ENCODE measurements at regions not wholly inside any gene's neighbourhood (a gene's known extent, or its start where the extent isn't known, plus 50 kb on each side); places are given as distances from the start of the nearest gene placed in this dataset.

DNA sequence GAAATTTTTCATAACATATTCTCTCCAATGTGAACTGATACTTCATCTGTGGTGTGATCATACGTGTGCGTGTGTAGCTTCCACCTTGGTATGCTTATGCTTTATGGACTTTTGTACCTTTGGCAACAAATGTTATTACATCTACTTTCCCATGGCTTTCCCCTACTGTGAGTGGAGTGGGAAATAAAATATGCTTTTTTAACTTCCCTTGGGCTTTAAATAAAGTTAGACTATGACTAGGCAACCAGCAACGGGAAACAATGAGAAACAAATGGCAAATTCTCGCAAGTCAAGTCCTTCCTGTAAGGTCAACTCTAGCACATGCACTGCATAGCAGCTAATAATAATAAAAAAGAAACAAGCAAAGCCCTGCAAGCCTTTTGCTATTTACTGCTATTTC lies 205.0 kb upstream of the PDE5A start:
- intact Hi-C loops (cut with micrococcal nuclease) (loop anchor here (10.0 kb wide), 1 partner anchor 209 kb away; the partner anchor contains the start of gene PDE5A), dilution Hi-C loops (cut with HindIII; ENCODE audit: low sequenced_read_pairs, unreplicated experiment) (no loop called here), in situ Hi-C loops (cut with MboI; ENCODE audit: low sequenced_read_pairs) (no loop called here)
- ChIA-PET CTCF (no interaction called here), POLR2A (ENCODE audit: unreplicated experiment) (no interaction called here)
- Histone ChIP-seq H3K9me1 (ENCODE audit: insufficient read depth, low read length) (no peaks in the 10 kb centered on the region), H2BK5ac (ENCODE audit: low read depth, low read length, poor library complexity, severe bottlenecking) (peak overlapping the region; percentile 11), H4K91ac (ENCODE audit: insufficient read depth, low read depth, low read length) (no peak overlapping the region), H3K4me3 (ENCODE audit: insufficient read depth, low read depth, low read length) (no peak overlapping the region), H2AK5ac (ENCODE audit: low read depth, low read length) (no peak overlapping the region), H3K4me1 (ENCODE audit: control insufficient read depth, insufficient read depth, low read length) (peaks cover 6% of the 10 kb centered on the region), H3K27me3 (ENCODE audit: control insufficient read depth, insufficient read depth, low read length) (no peaks in the 10 kb centered on the region), H2BK15ac (ENCODE audit: low read depth, low read length) (no peak overlapping the region), H3K9me3 (ENCODE audit: control insufficient read depth, insufficient read depth, low read length) (no peaks in the 10 kb centered on the region), H3K14ac (replicated peaks; ENCODE audit: low read depth, low read length) (no peak overlapping the region), H2AK9ac (replicated peaks; ENCODE audit: low read depth, low read length, poor library complexity) (no peak overlapping the region), H4K5ac (ENCODE audit: low read depth, low read length) (no peak overlapping the region), H4K20me1 (ENCODE audit: insufficient read depth, low read length) (no peaks in the 10 kb centered on the region), H2AFZ (replicated peaks; ENCODE audit: low read length, poor library complexity) (no peak overlapping the region), H3K36me3 (ENCODE audit: control insufficient read depth, insufficient read depth, low read length) (no peaks in the 10 kb centered on the region), H3K9ac (ENCODE audit: low read depth, low read length) (no peak overlapping the region), H3K4me2 (ENCODE audit: low read depth, low read length) (no peak overlapping the region), H3K18ac (ENCODE audit: low read depth, low read length) (peak overlapping the region; percentile 25; the same call in 1 of the 2 replicates), H3K27ac (ENCODE audit: insufficient read depth, low read length) (no peak overlapping the region), H4K8ac (ENCODE audit: low read depth in 2 of 2, low read length in 2 of 2) (no peak overlapping the region; a peak in 1 of 4 replicates), H3K23ac (ENCODE audit: low read depth, low read length) (no peak overlapping the region), H2BK120ac (ENCODE audit: low read depth, low read length) (peak overlapping the region; percentile 46; the same call in 1 of the 2 replicates), H3K56ac (ENCODE audit: extremely low read depth, insufficient read depth, low read length) (no peak overlapping the region), H3K4ac (ENCODE audit: low read depth, low read length) (no peak overlapping the region), H3K79me1 (ENCODE audit: low read depth in 1 of 2, low read length in 2 of 2) (no peaks in the 10 kb centered on the region), H2BK20ac (ENCODE audit: low read depth, low read length) (peak overlapping the region; percentile 62)
- no CpG with 5 or more reads among the region's 4 CpGs for WGBS, 2 experiments (ENCODE audit: extremely low coverage in 2 of 2, insufficient read length in 1 of 2)
- no peak for TF ChIP-seq MAFK (IDR thresholded peaks at IDR 0.05; ENCODE audit: low read depth, low read length)
- TF ChIP-seq USF2 (IDR thresholded peaks at IDR 0.05; ENCODE audit: low read depth, low read length): no peak
- no peak for TF ChIP-seq SMC3 (IDR thresholded peaks at IDR 0.05; ENCODE audit: low read depth, low read length)
- TF ChIP-seq BHLHE40 (IDR thresholded peaks at IDR 0.05; ENCODE audit: low read depth, low read length): no peak
- TF ChIP-seq CHD1 (IDR thresholded peaks at IDR 0.05; ENCODE audit: low read depth, low read length): no peak
- no peak for TF ChIP-seq FOS (IDR thresholded peaks at IDR 0.05; ENCODE audit: low read depth, low read length)
- TF ChIP-seq MXI1 (IDR thresholded peaks at IDR 0.05; ENCODE audit: borderline replicate concordance, low read depth, low read length): no peak
- BruUV-seq (replicated peaks): no TSS peak
- no peak for DNase-seq
- ATAC-seq (ENCODE audit: low read depth): no peak
